Keratinocyte (primary cell): ENCODE measurements at regions not wholly inside any gene's neighbourhood (a gene's known extent, or its start where the extent isn't known, plus 50 kb on each side); places are given as distances from the start of the nearest gene placed in this dataset.

Experiments used
- EZH2 ChIP-seq: IDR thresholded peaks from one replicate; pipeline ENCODE4 v1.6.1; 2012; ENCODE audit warnings: inconsistent platforms, mild to moderate bottlenecking, low read length, moderate library complexity
- TF ChIP-seq, protein P1 (sequence below), 3 experiments: IDR thresholded peaks in 1 of 3; conservative IDR thresholded peaks in 1 of 3; optimal IDR thresholded peaks in 1 of 3; 2 replicates in 2 of 3; 3 replicates in 1 of 3; pipeline versions ENCODE3 to v1.5.1; 2011; ENCODE audit warnings: low read length in 3 of 3, mild to moderate bottlenecking in 3 of 3, moderate library complexity in 2 of 3, control low read depth in 1 of 3, inconsistent platforms in 1 of 3; ENCODE audit not compliant: insufficient read depth in 2 of 3; ENCODE audit errors: extremely low read depth in 1 of 3

DNA sequence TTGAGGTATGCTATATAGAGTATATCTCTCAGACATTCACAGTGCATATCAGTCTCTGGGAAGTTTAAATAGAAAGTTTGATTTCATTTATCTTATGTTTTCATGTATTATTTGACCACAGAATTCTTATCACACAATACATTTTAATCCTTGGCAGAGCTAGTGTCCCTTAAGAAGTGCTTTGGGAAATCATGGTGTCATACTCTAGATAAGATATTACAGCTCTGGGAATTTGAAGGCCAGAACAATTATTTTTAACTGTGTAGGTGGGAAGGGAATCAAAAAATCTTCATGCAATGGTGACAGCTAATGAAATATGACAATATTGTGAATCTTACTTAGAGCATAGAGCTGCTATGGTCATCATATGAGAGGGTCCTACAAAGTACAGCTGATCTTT, 451.3 kb upstream of the FAM98A start:
- TF ChIP-seq, protein P1, sequence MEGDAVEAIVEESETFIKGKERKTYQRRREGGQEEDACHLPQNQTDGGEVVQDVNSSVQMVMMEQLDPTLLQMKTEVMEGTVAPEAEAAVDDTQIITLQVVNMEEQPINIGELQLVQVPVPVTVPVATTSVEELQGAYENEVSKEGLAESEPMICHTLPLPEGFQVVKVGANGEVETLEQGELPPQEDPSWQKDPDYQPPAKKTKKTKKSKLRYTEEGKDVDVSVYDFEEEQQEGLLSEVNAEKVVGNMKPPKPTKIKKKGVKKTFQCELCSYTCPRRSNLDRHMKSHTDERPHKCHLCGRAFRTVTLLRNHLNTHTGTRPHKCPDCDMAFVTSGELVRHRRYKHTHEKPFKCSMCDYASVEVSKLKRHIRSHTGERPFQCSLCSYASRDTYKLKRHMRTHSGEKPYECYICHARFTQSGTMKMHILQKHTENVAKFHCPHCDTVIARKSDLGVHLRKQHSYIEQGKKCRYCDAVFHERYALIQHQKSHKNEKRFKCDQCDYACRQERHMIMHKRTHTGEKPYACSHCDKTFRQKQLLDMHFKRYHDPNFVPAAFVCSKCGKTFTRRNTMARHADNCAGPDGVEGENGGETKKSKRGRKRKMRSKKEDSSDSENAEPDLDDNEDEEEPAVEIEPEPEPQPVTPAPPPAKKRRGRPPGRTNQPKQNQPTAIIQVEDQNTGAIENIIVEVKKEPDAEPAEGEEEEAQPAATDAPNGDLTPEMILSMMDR (optimal IDR thresholded peaks at IDR 0.05 in 1 of 3, IDR thresholded peaks at IDR 0.05 in 1 of 3, conservative IDR thresholded peaks at IDR 0.05 in 1 of 3; ENCODE audit: extremely low read depth in 1 of 3, insufficient read depth in 2 of 3, low read length in 3 of 3) = no peak
- no peak for TF ChIP-seq EZH2
